T-helper 17 cell (primary cell): ENCODE measurements at regions not wholly inside any gene's neighbourhood (a gene's known extent, or its start where the extent isn't known, plus 50 kb on each side); places are given as distances from the start of the nearest gene placed in this dataset.

ENCODE experiments used
- ATAC-seq: fragments of 150-1000 bp; cut with Tn5 transposase; 2 replicates; pipeline ENCODE4 v1.10.0; 2021; ENCODE audit warnings: mild to moderate bottlenecking, moderate library complexity
- DNase-seq, 3 donors: peaks; one replicate each; pipeline versions ENCODE4 v3.0.0 to v3.0.0-alpha.2; 2020 to 2021
- H3K9me3 ChIP-seq: one replicate; pipeline ENCODE4 v1.7.0; 2013; ENCODE audit warnings: low read length, mild to moderate bottlenecking; ENCODE audit not compliant: control insufficient read depth, poor library complexity, severe bottlenecking
- H3K27ac Mint-ChIP-seq: one replicate; pipeline ENCODE4 v1.8.0; 2022; ENCODE audit warnings: mild to moderate bottlenecking, moderate library complexity, mixed read lengths
- H3K27me3 Mint-ChIP-seq: one replicate; pipeline ENCODE4 v1.8.0; 2022; ENCODE audit warnings: mixed read lengths
- H3K36me3 Mint-ChIP-seq: one replicate; pipeline ENCODE4 v1.8.0; 2022; ENCODE audit warnings: low read depth, mixed read lengths
- H3K4me1 Mint-ChIP-seq: one replicate; pipeline ENCODE4 v1.8.0; 2022; ENCODE audit warnings: mild to moderate bottlenecking, mixed read lengths
- H3K4me3 Mint-ChIP-seq: one replicate; pipeline ENCODE4 v1.8.0; 2022; ENCODE audit warnings: mild to moderate bottlenecking, moderate library complexity, mixed read lengths

DNA sequence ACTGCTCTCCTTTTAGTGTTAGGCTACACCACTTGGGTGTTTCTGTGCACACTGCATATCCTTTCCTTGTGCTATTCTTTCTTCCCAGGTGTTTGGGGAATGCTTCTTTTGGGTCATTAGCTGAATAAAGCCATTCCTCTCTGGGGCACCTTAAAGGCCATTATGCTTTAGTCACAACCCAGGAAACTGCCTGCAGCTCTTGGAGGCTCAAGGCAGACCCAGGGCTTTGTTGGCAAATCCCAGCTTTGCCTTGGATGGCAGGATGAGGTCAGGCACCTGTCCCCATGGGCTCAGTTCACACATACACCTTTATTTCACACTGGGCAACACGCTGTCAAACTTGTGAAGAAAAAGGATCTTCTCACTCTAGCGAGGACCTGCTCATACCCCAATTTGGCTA is 460.6 kb downstream of the CCSER2 start:
- Mint-ChIP-seq H3K36me3 (no peaks in the 10 kb centered on the region), H3K27me3 (peaks cover 26% of the 10 kb centered on the region), H3K4me1 (peaks cover 2% of the 10 kb centered on the region), H3K27ac (no peak overlapping the region), H3K4me3 (no peak overlapping the region)
- DNase-seq = no peak
- ATAC-seq = no peak
- no peaks in the 10 kb centered on the region for H3K9me3 ChIP-seq

DNA sequence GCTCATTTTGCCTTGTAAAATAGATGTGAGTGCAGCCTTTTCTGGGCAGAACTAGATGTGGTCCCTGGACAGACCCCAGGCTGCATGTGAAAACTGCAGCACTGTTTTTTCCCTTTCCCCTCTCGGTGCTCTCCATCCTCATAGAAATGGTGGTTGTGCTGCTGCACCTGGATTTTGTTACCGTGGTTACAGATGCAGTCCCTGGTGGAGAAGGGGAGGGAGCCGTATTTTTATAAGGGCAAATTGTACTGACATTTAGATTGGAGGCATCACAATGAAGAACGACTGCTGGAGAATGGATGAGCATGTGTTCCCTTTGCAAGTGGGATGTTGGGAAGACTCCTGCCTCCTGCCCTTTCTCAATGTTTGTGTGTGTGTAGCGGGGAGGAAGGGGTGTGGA is 469.9 kb downstream of the CCSER2 start:
- Mint-ChIP-seq H3K4me1 (no peaks in the 10 kb centered on the region), H3K4me3 (no peak overlapping the region), H3K27me3 (peaks cover 33% of the 10 kb centered on the region), H3K27ac (no peak overlapping the region), H3K36me3 (peaks cover 2% of the 10 kb centered on the region)
- DNase-seq (no peak), ATAC-seq (no peak)
- no peaks in the 10 kb centered on the region for H3K9me3 ChIP-seq

DNA sequence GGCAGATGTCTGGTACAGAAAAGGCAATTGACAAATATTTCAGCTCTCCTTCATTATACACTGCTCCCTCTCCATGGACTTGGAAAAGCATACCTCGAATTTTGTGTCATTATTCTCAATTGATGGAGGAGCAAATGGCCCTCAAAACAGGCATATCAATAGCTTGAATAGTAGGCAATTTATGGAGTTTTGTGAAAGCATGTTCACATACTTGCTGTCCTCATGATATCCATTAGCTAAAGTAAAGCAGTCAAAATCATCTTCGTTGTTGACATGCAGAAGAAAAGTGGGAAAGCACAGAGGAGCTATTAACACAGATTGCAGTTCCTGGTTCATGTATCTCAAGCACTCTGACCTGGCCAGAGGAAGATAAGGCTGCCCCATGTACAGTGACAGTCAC is 472.8 kb downstream of the CCSER2 start:
- no peak for ATAC-seq
- no peak overlapping the region for H3K4me3 Mint-ChIP-seq

DNA sequence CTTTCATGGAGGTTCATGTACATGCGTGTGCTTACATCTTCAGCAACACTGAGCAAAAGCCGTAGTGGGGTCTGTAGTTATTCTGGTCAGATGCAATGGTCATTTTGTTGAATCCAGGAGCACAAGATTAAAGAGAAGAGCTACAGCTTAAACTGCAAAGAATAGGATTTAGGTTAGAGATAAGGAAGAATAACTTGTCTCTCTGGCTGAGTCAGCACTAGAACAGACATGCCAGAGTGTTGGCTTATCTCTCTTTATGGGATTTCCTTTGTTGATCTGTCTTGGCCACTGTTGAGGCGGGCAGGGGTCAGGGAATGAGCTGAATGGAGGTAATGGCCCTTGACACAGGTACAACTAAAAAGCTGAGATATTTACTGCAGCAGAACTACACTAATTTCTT is 473.5 kb downstream of the CCSER2 start:
- H3K4me1 Mint-ChIP-seq = no peaks in the 10 kb centered on the region

More for the DNA sequence above, 472.8 kb downstream of the CCSER2 start:
- no peaks in the 10 kb centered on the region for H3K9me3 ChIP-seq
- Mint-ChIP-seq H3K27ac (no peak overlapping the region), H3K4me1 (no peaks in the 10 kb centered on the region), H3K36me3 (peaks cover 2% of the 10 kb centered on the region), H3K27me3 (peaks cover 33% of the 10 kb centered on the region)
- DNase-seq = no peak

DNA sequence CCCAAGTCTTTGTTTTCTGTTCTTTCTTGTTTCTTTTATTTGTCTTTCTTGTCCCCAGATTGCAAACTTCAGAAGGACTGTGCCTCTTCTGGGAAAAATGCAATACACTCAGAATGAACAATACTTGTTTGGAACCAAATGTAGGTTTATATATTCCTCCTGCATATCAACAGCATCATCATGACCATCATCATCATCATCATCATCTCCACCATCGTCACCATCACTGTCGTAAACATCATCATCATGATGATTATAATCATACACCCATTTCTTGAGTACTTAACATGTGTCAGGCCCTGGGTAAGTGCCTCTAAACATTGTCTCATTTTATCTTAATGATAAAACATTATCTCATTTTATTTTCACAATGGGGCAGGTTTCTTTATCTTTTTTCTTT is 476.8 kb downstream of the CCSER2 start:
- no peak for ATAC-seq
- peaks cover 12% of the 10 kb centered on the region for H3K27me3 Mint-ChIP-seq
- DNase-seq = no peak
- H3K4me1 Mint-ChIP-seq = no peaks in the 10 kb centered on the region
- H3K9me3 ChIP-seq = no peaks in the 10 kb centered on the region
- no peak overlapping the region for H3K4me3 Mint-ChIP-seq
- no peaks in the 10 kb centered on the region for H3K36me3 Mint-ChIP-seq
- no peak overlapping the region for H3K27ac Mint-ChIP-seq

More for the DNA sequence above, 473.5 kb downstream of the CCSER2 start:
- Mint-ChIP-seq H3K27me3 (peaks cover 33% of the 10 kb centered on the region), H3K27ac (no peak overlapping the region), H3K36me3 (peaks cover 2% of the 10 kb centered on the region), H3K4me3 (no peak overlapping the region)
- ATAC-seq (no peak), DNase-seq (no peak)
- H3K9me3 ChIP-seq = no peaks in the 10 kb centered on the region

DNA sequence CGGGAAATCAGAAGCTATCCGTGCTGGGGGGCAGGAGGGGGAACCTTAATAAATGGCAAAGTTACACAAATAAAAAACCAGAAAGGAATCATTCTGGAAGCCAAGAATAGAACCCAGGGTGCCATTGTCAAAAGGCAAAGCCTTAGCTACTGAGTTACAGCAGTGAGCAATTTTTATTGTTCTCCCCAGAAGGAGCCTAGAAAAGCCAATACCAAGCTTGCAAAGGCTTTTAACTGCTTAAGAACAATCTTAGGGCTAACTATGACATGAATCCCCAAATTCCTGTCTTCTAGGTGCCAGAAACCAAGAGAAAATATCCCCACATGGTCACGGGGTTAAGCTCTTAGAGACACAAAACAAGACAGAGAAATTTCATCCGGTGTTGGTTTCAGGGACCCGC is 482.7 kb downstream of the CCSER2 start:
- no peak overlapping the region for H3K27ac Mint-ChIP-seq
- no peaks in the 10 kb centered on the region for H3K27me3 Mint-ChIP-seq
- no peaks in the 10 kb centered on the region for H3K36me3 Mint-ChIP-seq
- DNase-seq = no peak
- H3K4me3 Mint-ChIP-seq = no peak overlapping the region
- H3K4me1 Mint-ChIP-seq = no peaks in the 10 kb centered on the region
- no peak for ATAC-seq
- H3K9me3 ChIP-seq = no peaks in the 10 kb centered on the region

DNA sequence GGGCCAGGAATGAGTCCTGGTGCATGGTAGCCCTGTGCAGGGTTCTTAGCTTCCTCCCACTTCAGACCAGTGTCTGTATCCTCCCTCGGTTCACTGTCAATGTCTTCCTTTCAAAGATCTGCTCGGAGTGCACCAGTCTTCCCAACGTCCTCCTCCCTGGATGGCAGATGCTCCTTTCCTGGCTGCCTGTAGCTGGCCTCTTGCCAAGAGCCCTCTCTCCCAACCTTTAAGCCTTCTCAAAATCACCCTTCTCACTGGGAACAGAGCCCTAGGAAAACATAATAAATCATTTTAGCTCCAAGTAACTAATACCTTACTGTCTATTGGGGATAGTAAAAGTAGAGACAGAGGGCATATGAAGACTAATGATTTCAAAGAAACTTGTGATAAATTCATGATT is 490.6 kb downstream of the CCSER2 start:
- H3K4me1 Mint-ChIP-seq = no peaks in the 10 kb centered on the region
- DNase-seq (no peak), ATAC-seq (no peak)
- no peaks in the 10 kb centered on the region for H3K9me3 ChIP-seq
- no peak overlapping the region for H3K4me3 Mint-ChIP-seq
- peaks cover 30% of the 10 kb centered on the region for H3K27me3 Mint-ChIP-seq
- no peaks in the 10 kb centered on the region for H3K36me3 Mint-ChIP-seq
- no peak overlapping the region for H3K27ac Mint-ChIP-seq

DNA sequence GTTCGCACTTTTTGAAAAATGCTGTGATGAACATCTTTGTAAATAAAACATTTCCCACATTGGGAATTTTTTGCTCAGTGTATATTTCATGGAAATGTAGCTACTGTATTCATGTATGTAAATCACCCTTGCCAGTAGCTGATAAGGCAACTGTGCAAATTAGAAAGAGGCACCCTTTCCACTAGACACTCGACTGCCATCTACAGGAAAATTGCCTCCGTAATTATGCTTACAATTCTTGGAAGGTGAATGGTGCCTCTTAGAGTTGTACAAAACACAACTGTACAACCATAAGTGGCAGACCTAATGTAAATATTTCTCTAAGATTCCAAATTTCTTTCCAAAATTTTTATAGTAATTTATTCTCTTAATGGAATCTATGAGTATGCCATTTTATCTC is 491.7 kb downstream of the CCSER2 start:
- H3K27me3 Mint-ChIP-seq = peaks cover 30% of the 10 kb centered on the region

DNA sequence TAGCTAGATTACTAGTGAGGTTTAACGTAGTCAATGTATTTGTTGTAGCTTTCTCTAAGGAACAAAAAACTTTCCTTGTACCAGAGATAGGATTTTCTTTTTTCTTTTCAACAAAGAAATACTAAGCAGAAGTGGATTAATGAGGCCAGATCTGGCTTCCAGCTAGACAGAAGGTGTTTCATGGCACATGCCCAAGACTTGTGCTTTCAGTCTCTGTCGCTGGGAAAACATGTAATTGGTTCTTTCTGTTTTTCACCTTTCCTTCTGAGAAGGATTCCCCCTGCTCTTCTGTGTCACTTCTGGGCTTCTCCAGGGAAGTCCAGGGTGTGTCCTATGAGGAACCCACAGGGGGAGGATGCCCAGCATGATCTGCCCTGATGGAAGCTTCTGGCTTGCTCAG is 492.2 kb downstream of the CCSER2 start:
- ATAC-seq (no peak), DNase-seq (no peak)
- Mint-ChIP-seq H3K36me3 (no peaks in the 10 kb centered on the region), H3K4me3 (no peak overlapping the region), H3K27me3 (peaks cover 34% of the 10 kb centered on the region), H3K4me1 (no peaks in the 10 kb centered on the region), H3K27ac (no peak overlapping the region)
- no peaks in the 10 kb centered on the region for H3K9me3 ChIP-seq

More for the DNA sequence above, 491.7 kb downstream of the CCSER2 start:
- Mint-ChIP-seq H3K4me3 (no peak overlapping the region), H3K27ac (no peak overlapping the region), H3K36me3 (no peaks in the 10 kb centered on the region), H3K4me1 (no peaks in the 10 kb centered on the region)
- H3K9me3 ChIP-seq = no peaks in the 10 kb centered on the region
- DNase-seq (no peak), ATAC-seq (no peak)

DNA sequence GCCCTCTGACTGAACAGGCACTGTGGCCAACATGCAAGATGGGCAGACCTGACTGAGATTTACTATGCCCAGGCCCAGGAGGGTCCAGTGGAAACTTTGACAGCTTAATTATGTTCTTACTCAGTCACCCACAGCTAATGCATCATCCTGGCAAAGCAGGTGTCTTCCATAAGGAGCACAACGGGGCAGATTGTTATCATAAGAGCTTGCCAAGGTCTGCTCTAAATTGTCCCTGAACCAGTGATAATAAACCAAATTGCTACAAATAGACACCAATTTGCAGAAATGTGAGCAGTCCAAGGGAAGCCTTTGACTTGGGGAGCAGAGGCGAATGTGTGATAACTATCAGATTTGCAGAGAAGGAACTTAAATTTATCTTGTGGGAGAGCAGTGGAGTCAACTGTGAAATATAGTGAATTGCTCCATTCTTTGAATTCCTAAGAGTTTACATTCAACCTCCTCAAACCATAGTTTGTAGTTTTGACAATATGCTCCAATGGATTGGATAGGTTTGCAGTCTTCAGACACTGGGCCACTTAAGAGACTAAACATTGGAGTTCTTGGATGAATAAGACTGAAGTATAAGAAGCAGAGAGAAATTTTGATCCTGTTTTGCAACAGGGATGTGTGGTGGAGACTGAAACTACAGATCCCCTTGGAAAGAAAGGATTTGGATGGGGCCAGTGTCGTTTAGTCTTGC is 494.7 kb downstream of the CCSER2 start:
- Mint-ChIP-seq H3K4me3 (no peak overlapping the region), H3K36me3 (no peaks in the 10 kb centered on the region), H3K27ac (no peak overlapping the region), H3K27me3 (peaks cover 27% of the 10 kb centered on the region), H3K4me1 (peaks cover 2% of the 10 kb centered on the region)
- DNase-seq (no peak), ATAC-seq (no peak)
- no peaks in the 10 kb centered on the region for H3K9me3 ChIP-seq

DNA sequence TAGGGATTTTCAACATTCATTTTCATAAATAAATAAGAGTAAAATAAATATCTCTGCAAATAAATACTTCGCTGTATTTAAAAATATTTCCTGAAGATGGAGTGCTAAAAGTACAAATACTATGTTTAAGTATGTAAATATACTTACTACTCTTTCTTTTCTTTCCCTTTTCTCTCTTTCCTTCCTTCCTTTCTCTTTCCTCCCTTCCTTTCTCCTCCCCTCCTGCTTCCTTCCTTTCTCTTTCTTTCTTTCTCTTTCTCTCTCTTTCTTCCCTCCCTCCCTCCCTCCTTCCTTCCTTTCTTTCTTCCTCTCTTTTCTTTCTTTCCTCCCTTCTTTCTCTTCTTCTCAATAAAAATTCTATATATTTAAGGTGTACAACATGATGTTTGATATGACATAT is 496.1 kb downstream of the CCSER2 start:
- H3K36me3 Mint-ChIP-seq = no peaks in the 10 kb centered on the region
- ATAC-seq (no peak), DNase-seq (no peak)
- H3K27me3 Mint-ChIP-seq = peaks cover 26% of the 10 kb centered on the region
- no peaks in the 10 kb centered on the region for H3K9me3 ChIP-seq
- H3K27ac Mint-ChIP-seq = no peak overlapping the region
- H3K4me3 Mint-ChIP-seq = no peak overlapping the region
- H3K4me1 Mint-ChIP-seq = peaks cover 2% of the 10 kb centered on the region

DNA sequence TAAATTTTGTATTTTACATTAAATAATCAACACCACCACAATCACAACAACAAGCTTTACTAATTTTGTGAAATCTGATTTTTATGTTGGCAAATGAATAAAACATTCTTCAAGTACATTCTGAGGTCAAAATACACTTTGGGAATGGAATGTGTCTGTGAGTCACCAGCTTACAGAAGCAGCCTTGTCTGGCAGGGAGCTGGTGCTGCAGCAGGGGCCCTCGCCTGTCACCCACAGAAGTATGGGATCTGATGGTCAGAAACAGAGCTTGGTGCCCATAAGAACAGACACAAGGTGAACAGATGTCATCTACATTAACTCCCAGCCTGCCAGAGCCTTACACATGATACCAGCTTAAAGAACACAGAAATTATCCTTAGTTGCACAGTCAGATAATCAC is 496.9 kb downstream of the CCSER2 start:
- Mint-ChIP-seq H3K4me1 (peaks cover 2% of the 10 kb centered on the region), H3K36me3 (no peaks in the 10 kb centered on the region), H3K27me3 (peaks cover 26% of the 10 kb centered on the region), H3K27ac (no peak overlapping the region), H3K4me3 (no peak overlapping the region)
- ATAC-seq (no peak), DNase-seq (no peak)
- H3K9me3 ChIP-seq = no peaks in the 10 kb centered on the region

DNA sequence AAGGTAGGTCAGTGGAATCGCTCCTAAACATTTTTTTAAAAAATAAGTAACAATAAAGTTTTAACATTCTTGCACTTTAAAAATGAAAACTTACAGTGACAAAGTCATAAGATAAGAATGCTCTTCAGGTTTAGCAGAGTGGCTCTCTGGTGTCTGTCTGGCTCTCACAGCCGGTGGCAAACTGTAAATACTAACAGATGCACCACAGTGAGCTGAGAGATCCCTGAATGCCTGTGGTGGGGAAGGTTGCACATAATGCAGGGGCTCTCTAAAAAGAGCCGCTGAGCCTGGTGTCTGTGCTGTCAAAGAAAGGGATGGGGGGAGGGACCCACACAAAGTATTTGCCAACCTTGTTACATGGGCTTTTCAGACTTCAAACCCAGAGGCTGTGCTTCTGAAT is 498.3 kb downstream of the CCSER2 start:
- no peak overlapping the region for H3K27ac Mint-ChIP-seq
- H3K4me3 Mint-ChIP-seq = no peak overlapping the region
- no peaks in the 10 kb centered on the region for H3K9me3 ChIP-seq
- H3K36me3 Mint-ChIP-seq = no peaks in the 10 kb centered on the region
- DNase-seq = no peak
- peaks cover 2% of the 10 kb centered on the region for H3K4me1 Mint-ChIP-seq
- no peak for ATAC-seq
- H3K27me3 Mint-ChIP-seq = peaks cover 21% of the 10 kb centered on the region

DNA sequence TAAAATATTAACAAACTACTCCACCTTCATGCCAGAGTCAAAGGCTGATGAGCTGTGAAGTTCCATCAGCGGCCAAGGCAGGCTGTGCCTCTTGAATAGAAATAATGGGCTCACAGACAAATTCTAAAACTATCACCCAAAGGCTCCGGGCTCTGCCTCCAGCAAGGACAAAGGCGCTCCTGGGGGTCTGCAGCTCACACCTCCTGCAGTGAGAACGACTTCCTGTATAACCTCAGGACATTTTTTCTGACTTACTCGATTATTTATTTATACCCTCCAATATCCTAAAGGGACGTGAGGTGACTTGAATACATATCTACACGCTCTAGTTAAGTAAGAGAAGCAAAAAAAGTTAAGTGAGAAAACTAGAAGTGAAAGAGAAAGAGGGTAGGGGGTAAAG is 500.7 kb downstream of the CCSER2 start:
- Mint-ChIP-seq H3K4me1 (peaks cover 2% of the 10 kb centered on the region), H3K27me3 (peaks cover 13% of the 10 kb centered on the region), H3K27ac (no peak overlapping the region), H3K4me3 (no peak overlapping the region), H3K36me3 (no peaks in the 10 kb centered on the region)
- DNase-seq (no peak), ATAC-seq (no peak)
- no peaks in the 10 kb centered on the region for H3K9me3 ChIP-seq
